GM19025 (cell line): ENCODE measurements at regions not wholly inside any gene's neighbourhood (a gene's known extent, or its start where the extent isn't known, plus 50 kb on each side); places are given as distances from the start of the nearest gene placed in this dataset.
"Not testable (repeated sequence)": the region's sequence is repeated elsewhere in the genome, so short reads cannot be mapped to it uniquely, and the experiment has no call there.

ENCODE experiments used
- ATAC-seq: cut with Tn5 transposase; IDR thresholded peaks from one replicate; pipeline ENCODE4 v1.9.1; 2021; ENCODE audit warnings: mild to moderate bottlenecking, low read depth, moderate library complexity; ENCODE audit not compliant: unreplicated experiment

DNA sequence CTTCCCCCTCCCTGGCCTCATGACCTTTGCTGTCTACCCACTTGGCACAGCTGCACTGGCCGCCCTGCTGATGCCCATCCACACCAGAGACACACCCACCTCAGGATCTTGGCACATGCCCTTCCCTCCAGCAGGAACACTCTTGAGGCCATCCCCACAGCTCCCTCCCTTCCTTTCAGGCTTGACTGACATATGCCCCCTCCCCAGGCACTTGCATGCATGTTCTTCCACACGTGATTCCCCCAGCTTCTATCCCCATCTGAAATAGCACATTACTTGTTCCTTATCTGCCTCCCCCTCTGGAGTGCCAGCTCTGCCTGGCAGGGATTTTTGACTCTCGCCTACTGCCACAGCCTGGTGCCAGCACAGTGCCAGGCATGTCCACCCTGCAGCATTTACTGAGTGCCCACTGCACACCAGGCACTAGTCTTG lies 98.5 kb upstream of the SLC25A33 start:
- ATAC-seq, result no peak

DNA sequence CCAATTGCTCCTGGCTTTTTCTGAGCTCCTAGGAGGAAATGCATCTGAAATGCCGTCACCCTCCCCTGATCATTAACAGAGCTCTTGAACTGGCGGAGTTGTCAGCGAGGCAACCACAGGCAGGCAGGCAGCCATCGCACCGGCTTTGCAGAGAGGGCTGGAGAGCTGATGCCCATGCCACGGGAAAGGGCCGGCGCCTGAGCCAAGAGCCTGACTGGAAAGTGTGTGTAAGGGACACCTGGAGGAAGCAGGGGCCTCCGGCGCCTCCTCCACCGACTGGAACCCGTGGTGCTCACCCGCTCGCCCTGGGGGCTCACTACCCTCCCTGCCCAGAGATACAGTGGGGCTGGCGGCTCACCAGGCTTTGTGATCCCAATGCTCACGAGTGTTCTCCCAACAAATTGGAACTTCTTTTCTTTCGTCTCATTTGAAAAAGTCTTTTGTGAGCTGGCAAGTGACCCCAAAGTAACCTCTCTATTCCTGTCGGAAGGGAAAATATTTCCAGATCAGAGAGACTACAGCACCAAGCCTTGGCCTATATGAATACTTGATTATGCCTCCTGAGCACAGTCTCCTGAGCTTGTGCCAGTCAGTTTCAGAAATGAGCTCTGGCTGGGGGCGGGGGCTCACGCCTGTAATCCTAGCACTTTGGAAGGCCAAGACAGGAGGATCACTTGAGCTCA lies 97.7 kb upstream of the SLC25A33 start:
- ATAC-seq, result no peak

DNA sequence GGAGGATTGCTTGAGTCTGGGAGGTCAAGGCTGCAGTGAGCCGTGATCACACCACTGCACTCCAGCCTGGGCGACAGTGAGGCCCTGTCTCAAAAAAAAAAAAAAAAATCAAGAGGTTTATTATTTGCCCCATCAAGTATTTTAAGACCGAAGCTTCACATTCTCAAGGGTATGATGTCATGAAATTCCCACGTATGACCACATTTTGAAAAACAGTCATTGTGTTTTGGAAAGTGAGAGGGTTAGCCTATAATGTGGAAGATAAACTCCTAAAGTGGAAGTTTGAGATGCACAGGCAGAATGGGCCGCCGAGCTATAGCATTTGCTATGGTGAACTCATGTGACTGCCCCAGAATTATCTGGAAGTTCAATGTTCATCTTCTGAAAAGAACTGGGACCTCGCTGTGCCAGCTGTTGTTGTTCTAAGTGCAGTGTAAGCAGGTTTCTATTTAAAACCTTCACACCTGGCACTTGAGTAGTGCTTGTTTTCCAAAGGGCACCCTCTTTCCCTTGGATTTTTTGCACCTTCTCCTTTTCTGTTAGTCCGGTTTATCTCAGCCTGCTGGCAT lies 96.9 kb upstream of the SLC25A33 start:
- no peak for ATAC-seq

DNA sequence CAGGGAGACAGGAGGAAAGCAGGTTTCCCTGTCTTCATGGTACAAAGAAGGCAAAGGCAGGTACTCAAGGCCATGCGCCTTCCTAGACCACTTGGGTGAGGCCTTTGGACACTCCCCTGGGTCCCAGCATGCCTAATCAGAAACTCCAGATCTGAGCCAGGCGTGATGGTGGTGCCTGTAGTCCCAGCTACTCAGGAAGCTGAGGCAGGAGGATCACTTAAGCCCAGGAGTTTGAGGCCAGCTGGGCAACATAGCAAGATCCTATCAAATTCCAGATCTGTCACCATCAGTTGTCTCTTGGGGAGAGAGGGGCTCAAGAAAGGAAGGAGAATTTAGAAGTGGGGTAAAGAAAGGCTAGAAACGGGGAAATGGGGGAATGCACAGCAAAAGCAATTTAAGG lies 96.3 kb upstream of the SLC25A33 start:
- no peak for ATAC-seq

DNA sequence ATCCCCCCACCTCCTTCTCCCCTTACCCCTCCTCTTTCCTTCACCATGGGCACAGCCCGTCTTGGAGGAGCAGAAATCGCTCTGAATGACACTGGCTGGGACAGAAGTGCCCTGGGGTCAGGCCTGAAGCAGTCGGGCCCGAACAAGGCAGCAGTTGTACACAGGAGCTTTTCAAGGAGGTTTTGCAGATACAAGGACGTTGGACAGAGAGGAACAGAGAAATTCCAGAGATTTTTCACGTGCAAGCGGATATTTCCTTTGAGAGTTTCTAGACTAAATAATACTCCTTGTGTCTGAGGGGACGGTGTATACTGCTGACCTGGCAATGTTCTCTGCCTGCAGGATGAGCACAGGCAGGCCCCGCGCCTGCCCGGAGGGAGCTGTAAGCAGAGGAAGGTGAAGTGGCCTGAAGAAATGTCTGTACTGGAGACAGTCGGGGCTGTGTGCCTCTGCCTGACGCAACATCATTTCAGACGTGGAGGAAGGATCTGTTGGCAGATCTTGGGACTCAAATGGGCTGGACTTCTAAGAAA lies 95.3 kb upstream of the SLC25A33 start:
- no peak for ATAC-seq

DNA sequence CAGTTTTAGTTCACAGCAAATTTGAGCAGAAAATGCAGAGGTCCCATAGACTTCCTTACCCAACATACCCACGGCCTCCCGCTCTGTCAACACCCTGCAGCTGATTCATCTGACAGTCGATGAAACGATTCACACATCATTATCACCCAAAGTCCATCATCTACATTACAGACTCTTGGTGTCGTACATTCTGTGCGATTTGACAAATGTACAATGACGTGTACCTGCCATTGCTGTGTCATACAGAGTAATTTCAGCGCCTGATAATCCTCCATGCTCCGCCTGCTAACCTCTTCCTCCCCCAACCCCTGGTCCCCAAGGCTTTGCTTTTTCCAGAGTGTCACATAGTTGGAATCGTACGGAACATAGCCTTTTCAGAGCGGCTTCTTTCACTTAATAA lies 94.7 kb upstream of the SLC25A33 start:
- ATAC-seq, result no peak

DNA sequence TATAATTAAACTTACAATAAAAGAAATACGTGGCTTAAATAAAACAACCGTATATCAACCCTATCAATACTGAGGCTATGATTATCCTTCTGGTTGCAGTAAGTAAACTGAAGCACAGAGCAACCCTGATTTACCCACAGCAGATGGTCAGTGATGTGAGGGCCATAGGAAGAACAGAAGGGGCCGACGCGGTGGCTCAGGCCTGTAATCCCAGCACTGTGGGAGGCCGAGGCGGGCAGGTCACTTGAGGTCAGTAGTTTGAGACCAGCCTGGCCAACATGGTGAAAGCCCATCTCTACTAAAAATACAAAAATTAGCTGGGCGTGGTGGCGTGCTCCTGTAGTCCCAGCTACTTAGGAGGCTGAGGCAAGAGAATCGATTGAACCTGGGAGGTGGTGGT lies 94.2 kb upstream of the SLC25A33 start:
- ATAC-seq, result not testable (repeated sequence)

DNA sequence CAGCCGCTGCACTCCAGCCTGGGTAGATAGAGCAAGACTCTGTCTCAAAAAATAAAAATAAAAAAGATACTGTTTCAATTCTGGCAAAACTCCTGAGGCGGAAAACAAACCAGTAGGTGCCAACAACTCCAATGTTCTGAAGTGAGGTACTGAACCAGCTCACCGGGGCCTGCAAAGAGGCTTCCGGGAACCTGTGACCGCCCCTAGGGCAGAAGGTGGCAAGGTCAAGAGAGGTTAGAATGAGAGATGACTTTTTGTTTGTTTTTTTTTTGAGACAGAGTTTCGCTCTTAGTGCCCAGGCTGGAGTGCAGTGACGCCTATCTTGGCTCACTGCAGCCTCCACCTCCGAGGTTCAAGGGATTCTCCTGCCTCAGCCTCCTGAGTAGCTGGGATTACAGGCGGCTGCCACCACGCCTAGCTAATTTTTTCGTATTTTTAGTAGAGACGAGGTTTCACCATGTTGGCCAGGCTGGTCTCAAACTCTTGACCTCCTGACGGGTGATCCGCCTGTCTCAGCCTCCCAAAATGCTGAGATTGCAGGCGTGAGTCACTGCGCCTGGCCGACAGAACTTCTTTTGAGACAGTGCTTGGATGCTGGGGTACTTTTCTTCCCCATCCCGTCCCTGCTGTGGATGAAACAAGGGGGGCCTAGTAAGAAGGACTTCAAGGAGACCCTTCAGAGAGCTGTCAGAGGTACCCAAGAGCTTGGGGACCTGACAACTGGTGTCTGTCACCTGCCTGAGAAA lies 91.9 kb upstream of the SLC25A33 start:
- ATAC-seq, result no peak

DNA sequence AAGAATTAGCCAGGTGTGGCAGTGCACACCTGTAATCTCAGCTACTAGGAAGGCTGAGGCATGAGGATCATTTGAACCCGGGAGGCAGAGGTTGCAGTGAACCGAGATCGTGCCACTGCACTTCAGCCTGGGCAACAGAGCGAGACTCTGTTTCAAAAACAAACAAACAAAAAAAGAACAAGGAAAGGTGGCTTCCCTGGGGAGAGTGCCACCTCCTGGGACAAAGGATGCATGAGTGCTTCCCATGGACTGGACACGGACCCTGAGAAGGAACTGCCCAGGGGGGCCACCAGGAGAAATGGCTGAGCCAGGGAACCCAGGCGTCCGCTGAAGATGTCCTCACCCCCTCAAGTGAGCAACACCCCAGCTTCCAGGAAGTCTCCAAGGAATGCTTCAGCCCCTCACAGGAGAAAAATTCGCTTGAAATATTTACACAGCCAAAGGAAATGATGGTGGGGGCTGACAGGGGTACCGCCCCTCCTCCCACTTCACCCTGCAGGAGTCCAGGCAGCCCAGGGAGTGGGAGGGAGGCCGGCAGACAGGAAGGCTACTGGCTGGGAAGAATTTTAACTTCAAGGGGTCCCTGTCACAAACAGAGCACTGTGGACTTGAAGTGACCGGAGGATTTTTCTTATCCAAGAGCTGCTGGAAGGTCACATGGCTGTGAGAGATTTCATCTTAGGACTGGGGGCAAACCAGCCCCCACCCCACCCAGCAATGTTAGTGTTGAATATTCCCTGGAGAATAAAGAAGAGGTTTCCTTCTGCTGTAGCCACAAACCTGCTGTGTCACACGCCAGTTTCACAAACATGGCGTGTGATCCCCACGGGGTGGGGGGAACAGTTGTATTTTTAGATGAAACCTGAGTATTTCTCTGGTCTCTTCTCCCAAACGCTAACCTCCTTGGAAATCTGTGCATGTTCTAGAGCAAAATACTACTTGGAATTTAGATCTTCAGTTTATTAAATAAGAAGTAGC lies 90.8 kb upstream of the SLC25A33 start:
- ATAC-seq, result no peak

DNA sequence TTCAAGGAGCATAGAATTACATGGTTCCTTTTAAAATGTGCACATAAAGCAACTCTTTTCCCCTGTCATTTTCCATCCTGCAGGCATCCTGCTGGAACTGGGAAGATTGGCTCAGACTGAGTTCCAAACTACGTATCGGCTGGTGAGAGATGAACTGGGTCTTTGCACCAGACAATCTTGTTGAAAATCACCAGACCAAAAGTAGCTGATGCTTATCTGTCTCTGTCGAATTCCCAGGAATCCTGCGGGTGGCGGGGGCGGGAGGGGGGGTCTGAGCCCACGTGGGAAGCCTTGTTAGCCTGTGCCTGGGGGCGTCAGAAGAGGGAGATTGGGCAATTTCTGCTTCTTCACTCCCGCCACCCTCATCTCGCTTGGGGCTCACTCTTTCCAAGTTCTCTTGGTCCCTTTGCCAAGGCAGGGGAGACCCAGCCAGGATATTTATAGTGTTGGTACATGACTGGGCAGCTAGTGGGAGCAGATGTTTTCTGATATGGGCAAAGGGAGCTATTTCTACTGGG lies 90.1 kb upstream of the SLC25A33 start:
- no peak for ATAC-seq

DNA sequence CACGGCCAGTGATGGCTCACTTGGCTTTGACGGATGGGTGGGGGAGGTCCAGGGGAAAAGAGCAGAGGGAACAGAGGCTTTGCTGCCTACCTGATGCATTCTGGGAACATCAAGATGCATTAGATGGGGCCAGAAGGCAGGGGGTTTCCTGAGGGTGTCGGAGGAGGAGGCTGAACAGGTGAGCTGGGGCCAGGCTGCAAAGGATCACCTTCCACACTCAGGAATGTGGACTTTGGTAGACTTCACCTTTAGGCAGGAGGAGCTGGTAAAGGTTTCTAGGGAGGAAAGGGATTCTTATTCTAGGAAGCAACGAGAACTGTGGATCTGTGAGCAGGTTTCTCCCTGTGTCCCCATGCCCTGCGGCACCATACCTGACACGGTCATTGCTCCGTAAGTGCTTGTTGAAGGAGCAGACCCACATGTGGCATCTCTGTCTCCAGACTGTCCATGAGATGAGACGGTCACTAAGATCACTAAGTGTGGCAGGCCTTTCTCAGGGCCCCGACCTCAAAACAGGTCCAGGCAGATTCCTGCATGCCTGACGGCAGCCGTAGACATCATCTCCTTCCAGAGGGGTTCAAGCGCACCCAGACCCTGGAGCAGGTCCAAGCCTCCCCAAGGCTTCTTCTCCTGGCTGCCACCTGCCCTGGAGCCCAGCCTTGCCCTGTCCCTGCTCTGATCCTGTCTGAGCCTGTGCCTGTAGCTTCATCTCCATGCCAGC lies 89.1 kb upstream of the SLC25A33 start:
- no peak for ATAC-seq

DNA sequence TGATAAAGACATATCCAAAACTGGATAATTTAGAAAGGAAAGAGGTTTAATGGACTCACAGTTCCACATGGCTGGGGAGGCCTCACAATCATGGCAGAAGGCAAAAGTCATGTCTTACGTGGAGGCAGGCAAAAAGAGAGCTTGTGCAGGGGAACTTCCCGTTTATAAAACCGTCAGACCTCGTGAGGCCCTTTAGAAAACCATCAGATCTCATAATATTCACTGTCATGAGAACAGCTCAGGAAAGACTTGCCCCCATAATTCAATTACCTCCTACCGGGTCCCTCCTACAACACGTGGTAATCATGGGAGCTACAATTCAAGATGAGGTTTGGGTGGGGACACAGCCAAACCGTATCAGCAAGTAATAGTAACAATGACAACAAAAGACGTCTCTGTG lies 88.2 kb upstream of the SLC25A33 start:
- no peak for ATAC-seq

DNA sequence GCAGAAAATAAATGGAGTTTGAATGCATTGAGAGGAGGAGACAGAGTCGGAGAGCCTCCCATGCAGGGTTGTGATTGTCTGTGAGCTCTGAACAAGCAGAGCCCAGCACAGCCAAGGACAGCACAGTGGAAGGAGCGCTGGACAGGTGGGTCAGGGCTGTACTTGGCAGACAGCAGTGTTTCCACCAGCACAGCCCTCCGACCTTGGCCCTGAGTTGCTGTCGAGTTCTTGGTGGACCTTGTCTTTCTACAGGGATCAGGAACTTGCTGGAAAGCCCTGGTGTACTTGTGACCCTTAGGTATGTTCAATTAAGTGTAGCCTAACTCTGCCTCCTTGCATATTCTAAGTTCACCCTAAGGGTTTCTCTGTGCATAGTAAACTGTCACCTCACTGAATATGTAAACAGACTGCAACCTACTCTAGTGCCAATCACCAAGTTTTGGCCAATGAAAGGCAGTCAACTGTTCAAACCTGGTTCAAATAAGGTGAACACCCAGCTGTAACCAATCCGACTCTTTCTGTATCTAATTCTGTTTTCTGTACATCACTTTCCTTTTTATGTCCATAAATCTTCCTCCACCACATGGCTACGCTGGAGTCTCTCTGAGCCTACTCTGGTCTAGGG lies 86.6 kb upstream of the SLC25A33 start:
- ATAC-seq, result no peak

DNA sequence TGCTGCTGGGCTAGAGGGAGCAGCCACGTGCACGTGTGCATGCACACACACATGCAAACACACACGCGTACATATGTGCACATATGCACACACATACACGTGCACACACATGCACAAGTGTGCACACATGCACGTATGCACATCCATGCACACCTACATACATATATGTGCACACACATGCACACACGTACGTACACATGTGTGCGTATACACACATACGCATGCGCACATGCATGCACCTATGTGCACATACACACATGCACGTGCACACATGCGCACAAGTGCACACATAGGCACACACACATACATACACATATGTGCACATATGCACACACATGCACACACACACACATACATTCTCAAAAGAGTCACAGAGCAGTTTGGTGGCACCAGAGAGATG lies 85.9 kb upstream of the SLC25A33 start:
- ATAC-seq, result no peak

DNA sequence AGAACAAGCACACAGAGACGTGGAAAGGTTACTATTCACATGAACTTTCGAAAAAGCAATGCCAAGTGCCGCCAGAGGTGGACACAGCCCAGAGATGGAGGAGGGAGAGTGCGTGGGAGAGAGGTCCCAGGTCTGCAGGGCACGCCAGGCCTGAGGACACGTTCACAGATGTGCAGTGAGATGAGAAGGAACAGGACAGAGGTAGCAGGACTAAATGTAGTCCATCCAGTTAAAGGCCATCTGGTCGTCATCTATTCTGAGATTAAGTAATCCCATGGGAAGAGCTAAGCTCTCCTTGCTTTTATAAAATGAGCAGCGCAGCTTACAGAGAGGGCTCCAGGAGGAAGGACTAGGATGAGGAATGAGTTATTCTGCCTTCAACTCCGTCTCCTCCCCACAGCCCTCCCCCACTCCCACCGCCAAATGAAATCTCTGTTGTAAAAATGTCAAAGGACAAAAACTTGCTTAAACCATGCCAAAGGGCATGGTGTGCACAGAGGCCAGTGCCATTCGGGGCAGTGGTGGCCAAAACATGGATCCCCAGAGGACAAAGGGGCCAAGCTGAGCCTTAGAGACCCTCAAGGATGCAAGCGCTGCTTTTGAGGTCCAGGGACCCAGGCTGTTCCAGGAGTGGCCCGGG lies 85.4 kb upstream of the SLC25A33 start:
- ATAC-seq, result no peak

DNA sequence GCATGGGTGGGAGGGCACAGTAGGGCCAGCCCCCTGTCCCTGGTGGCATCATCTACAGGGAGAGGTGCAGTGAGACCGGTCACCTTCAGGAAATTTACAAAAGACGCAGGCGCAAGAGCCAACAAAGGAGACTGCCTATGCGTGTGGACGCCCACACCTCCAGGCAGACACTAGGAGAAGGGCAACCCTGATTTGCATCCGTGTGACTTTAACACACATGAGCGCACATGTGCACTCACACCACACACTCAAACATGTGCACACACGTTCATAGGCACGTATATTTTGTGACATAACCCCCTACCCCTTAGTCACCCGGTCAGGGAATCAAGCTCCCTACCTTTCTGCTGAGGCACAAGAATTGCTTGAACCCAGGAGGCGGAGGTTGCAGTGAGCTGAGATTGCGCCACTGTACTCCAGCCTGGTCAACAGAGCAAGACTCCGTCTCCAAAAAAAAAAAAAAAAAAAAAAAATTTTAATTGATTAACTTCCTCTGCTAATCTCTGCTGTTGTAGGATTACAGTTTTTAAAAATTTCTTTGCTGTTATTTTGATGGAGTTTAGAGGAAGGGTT lies 84.7 kb upstream of the SLC25A33 start:
- ATAC-seq, result no peak

DNA sequence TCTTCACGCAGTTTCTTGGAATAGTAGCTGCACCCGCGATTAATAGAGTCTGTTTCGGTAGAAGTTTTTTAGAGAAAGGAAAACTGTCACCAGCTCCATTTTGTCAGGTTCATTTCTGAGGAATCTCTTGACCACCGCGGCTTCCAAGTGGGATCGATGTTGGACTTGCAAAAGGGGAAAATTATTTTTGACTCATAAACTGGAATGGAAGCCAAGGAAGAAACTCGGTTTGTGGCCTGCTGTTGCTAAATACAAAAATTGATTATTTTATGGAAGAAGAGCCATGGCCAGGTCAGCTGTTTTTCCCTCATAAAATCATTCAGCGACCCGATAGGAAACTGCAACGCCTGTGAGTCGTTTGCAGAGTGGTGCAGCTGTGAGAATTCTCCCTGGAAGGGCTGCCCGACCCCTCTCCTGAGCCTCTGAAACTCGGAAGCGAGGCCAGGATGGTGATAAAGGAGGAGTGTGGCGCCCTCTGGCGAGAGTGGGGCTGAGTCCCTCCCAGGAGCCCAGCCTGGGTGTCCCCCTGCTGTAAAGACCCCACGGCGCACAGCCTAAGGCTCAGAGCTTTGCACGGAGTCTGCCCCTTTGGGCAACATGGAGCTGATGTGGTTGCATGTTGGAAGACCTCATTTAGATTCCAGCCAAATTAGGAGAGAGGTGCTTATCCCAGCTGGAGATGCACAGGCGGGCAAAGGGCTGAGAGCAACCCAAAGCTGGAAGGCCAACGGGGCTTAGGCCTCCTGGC lies 83.6 kb upstream of the SLC25A33 start:
- ATAC-seq, result no peak

DNA sequence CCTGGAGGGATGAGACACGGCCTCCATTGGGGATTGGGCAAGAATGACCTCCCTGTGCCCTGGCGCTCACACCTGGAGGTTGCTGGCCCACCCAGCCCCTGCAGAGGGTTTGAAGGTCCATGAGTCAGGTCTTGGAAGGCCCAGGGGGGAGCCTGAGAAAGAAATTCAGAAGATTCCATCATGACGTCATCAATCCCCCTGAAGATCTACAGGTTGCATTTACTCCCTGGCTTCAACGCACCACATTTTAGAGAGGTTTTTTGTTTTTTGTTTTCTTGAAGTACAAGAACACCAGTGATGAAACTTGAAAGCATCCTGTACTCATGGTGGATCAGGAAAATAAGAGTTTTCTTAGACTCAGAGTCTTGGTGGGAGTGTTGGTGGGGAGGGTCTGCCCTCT lies 82.4 kb upstream of the SLC25A33 start:
- ATAC-seq, result no peak
